Iris pigment epithelial cell (primary cell): ENCODE measurements at regions not wholly inside any gene's neighbourhood (a gene's known extent, or its start where the extent isn't known, plus 50 kb on each side); places are given as distances from the start of the nearest gene placed in this dataset.

Experiments used
- DNase-seq: peaks from one replicate; pipeline ENCODE4 v3.0.0-alpha.2; 2011; ENCODE audit warnings: low read depth

GRCh38 chr1:112264010-112264409, 132.0 kb upstream of the CTTNBP2NL start:
- DNase-seq, result no peak

GRCh38 chr1:112264553-112264952, 131.5 kb upstream of the CTTNBP2NL start:
- no peak for DNase-seq

- no peak for DNase-seq
These were observed 130.1 kb upstream of the CTTNBP2NL start for GRCh38 chr1:112265931-112266330.

- DNase-seq, result no peak
These were observed 128.8 kb upstream of the CTTNBP2NL start for GRCh38 chr1:112267206-112267605.

GRCh38 chr1:112267929-112268328, 128.1 kb upstream of the CTTNBP2NL start:
- DNase-seq, result no peak

- DNase-seq, result no peak
These were observed 127.6 kb upstream of the CTTNBP2NL start for GRCh38 chr1:112268408-112268807.

GRCh38 chr1:112271270-112271669, 124.7 kb upstream of the CTTNBP2NL start:
- no peak for DNase-seq

GRCh38 chr1:112272101-112272772, 123.8 kb upstream of the CTTNBP2NL start:
- no peak for DNase-seq

GRCh38 chr1:112284796-112285195, 111.2 kb upstream of the CTTNBP2NL start:
- DNase-seq, result no peak

GRCh38 chr1:112285316-112285715, 110.7 kb upstream of the CTTNBP2NL start:
- DNase-seq, result no peak

GRCh38 chr1:112285746-112286145, 110.3 kb upstream of the CTTNBP2NL start:
- no peak for DNase-seq

GRCh38 chr1:112296908-112297307, 99.1 kb upstream of the CTTNBP2NL start:
- no peak for DNase-seq

- DNase-seq, result peak; percentile 31
These were observed 98.5 kb upstream of the CTTNBP2NL start for GRCh38 chr1:112297536-112297935.

- DNase-seq, result peak; percentile 60
These were observed 97.5 kb upstream of the CTTNBP2NL start for GRCh38 chr1:112298558-112298957.

GRCh38 chr1:112304126-112304525, 91.9 kb upstream of the CTTNBP2NL start:
- DNase-seq, result no peak

- no peak for DNase-seq
These were observed 91.4 kb upstream of the CTTNBP2NL start for GRCh38 chr1:112304612-112305011.

GRCh38 chr1:112307930-112308591, 88.0 kb upstream of the CTTNBP2NL start:
- DNase-seq, result no peak

- DNase-seq, result no peak
These were observed 87.3 kb upstream of the CTTNBP2NL start for GRCh38 chr1:112308716-112309115.

GRCh38 chr1:112309499-112309898, 86.5 kb upstream of the CTTNBP2NL start:
- DNase-seq, result no peak

- DNase-seq, result no peak
These were observed 83.7 kb upstream of the CTTNBP2NL start for GRCh38 chr1:112312315-112312714.

- DNase-seq, result no peak
These were observed 83.1 kb upstream of the CTTNBP2NL start for GRCh38 chr1:112312879-112313278.

GRCh38 chr1:112316254-112316913, 79.6 kb upstream of the CTTNBP2NL start:
- no peak for DNase-seq

- no peak for DNase-seq
These were observed 78.9 kb upstream of the CTTNBP2NL start for GRCh38 chr1:112317140-112317539.
